GM19452 (cell line): ENCODE measurements at regions not wholly inside any gene's neighbourhood (a gene's known extent, or its start where the extent isn't known, plus 50 kb on each side); places are given as distances from the start of the nearest gene placed in this dataset.

Experiments
- ATAC-seq: cut with Tn5 transposase; IDR thresholded peaks from one replicate; pipeline ENCODE4 v1.9.1; 2021; ENCODE audit not compliant: unreplicated experiment

DNA sequence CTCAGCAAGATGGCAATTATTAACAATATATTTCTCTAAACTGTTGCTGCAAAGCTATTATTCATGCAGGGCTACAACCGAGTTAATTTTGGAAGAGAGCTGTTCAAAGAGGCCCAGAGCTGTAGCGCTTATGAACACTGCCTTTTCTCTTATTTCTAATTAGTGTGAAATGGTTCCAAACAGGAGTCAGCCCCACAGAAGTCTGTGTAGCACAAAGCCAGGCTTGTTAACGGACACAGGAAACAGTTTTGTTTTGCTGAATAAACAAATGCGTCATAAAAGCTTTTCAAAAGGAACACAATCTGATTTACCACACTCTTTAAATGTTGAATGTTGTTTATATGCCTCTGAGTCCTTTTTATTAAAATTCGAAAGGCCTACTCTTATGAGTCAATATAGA is 396.5 kb downstream of the ANXA1 start:
- no peak for ATAC-seq

GRCh38 chr9:73549991-73550390 is 398.3 kb downstream of the ANXA1 start:
- no peak for ATAC-seq

- ATAC-seq = no peak
Measured at GRCh38 chr9:73553295-73553694, 401.6 kb downstream of the ANXA1 start.

DNA sequence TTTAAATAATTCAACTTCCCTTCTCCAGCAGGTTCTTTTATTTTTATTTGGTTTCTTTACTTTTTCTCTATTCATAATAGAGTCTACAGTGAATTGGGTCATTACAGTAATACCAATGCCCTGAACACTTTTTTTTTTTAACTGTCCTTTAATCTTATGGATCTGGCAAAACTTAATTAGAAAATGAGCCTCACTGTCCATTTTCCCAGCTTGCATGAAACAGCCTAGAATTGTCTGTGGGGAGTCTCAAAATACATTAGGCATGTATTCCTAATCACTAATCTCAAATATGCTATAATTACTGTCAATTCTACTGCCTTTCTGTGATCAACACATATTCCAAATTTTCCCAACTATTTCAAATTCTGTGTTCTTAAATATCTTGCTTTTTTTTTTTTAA is 406.8 kb downstream of the ANXA1 start:
- ATAC-seq = no peak

DNA sequence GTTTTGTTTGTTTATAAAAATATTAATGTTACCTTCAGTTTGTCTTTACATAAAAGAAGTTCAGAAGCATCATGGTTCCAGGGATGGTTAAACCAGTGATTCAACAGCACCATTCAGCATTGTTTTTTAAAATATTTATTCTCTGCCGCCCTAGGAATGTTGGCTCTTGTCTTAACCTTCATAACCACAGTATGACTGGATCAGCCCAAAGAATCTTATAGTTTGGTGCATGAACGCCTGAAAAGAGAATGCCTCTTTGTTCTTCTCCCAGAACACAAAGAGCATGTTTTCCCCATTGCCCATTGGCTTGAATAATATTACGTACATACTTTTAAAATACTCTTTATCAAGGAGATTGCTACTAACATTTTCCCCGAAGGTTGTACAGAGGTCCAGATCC is 413.4 kb downstream of the ANXA1 start:
- ATAC-seq = no peak

DNA sequence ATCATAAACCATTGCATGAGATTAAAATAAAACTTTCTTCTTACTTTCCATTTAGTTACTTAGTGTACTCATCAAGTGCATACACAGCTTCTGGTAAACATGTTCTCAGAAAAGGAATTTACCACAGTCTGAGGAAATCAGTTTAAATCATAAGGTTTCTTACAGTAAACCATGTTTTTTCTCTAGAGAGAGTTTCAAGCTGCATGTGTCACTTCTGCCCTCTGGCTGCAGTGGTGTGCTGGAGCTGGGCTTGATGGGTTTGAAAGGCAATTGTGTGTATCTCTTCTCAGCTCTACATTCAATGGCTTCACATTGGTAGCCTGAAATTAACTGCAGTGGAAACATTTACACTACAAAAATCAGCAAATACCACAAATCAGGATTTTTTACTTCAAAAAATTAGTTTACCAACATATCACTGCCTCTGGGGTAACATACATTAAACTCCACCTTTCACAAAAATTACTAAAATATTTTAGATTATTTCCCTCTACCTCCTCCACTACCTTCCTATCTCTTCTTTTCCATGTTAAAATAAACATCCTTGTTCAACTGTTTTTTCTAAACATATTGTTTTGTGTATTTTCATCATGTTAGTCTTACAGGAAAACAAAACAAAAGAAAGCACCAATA is 414.3 kb downstream of the ANXA1 start:
- no peak for ATAC-seq

DNA sequence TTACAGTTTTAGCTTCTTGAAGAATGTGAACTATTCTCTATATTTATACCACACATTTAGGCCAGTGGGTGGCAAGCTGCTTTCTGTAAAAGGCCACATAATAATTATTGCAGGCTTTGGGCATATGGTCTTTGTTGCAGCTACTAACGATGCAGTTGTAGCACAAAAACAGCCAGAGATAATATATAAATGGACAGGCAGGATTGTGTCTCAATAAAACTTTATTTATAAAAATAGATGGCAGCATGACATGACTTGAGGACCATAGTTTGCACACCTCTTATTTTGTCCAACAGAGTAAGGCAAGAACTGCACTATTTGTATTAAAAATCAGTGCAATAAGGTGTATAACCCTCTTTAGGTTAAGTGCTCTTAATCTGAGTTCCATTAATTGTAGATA is 415.0 kb downstream of the ANXA1 start:
- no peak for ATAC-seq

- no peak for ATAC-seq
Measured at GRCh38 chr9:73573235-73573634, 421.6 kb downstream of the ANXA1 start.

DNA sequence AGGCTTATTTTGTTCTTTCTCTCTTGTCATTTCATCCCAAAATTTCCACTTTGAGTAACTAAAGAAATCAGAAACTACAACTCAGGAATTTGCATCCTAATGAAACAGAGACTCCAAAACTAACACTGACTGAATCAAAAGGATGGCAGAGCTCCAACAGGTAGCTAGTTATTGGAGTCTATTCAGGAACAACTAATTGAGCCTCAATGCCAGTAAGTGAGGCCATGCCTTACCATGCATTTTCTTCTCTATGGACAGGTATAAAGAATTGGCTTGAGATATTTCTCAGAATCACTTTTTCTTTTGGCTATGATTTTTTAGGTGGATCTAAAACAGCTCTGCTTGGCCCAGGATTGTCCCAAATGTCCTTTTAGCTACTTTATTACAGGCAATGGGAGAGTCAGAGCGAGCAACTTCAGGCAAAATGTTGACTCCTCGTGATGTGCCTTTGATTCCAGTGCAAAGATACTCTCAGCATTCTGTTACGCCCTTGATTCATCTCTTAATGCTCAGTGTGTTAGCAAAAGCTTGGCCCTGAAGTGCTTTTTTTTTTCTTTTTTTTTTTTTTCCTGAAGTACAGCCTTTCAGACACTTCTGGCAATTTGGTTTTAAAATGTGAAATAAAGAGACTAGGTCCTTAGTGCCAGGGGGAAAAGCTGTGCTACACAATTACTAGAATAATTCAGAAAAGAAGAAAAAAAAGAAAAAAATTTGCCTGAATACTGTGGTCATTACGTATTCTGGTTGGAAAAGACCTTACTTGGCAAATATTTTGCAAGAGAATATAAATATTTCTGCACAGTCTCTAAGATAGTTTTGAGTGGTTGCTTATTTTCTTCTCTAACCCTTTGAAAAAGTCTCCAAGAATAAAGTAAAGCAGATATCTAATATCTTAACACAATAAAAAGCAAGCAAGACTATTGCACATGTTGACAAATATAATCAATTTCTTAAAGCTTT is 423.7 kb downstream of the ANXA1 start:
- ATAC-seq = no peak

DNA sequence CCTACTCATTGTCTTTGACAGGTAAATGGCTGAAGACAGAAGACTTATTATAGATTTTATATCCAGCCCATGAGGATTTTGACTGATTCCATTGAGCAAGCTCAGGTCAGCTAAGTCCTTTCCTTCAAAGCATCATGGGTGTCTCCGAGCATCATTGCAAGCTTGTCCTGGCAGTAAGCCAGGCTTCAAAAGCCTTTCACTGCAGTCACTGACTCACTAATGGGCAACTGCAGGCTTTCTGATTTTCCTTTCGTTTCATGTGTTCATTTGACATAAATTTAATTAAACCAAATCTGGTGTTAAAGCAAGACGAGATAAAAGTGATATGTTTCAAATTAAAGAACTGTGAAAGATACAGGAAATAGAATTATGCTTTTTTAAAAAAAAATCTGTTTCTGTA is 426.2 kb downstream of the ANXA1 start:
- ATAC-seq = no peak

DNA sequence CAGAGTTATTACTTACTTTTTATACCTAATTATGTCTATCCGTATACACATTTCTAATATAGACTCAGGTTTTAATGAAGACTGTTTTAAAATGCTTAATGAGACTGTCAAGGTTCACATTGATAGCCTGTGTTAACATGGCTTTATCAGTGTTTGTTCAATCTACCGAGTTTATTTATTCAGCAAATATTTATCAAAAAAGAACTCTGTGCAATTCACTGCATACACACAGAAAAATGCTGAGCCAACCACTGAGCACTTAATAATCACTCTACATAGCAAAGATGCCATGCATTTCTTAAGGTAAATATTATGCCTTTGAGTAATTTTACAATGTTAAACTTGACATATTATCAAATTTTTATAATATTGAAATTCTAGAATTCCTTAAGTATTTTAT is 428.2 kb downstream of the ANXA1 start:
- no peak for ATAC-seq

DNA sequence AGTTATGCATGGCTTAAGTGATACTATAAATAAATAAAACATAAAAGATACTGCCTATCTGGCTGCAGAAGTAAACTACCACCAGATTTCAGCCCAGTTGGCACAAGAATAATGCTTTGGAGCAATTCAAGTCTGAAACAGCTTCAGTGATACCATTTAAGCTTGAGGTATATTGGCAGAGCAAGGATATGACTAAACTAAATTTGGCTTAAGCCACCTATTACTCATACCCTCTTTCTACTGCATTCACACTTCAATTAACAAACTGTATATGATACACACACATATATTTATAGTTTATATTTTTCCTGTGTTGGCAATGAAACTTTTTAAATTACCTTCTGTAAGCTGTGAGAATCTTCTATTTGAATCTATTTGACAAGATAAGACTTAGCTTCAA is 431.9 kb downstream of the ANXA1 start:
- ATAC-seq = no peak

DNA sequence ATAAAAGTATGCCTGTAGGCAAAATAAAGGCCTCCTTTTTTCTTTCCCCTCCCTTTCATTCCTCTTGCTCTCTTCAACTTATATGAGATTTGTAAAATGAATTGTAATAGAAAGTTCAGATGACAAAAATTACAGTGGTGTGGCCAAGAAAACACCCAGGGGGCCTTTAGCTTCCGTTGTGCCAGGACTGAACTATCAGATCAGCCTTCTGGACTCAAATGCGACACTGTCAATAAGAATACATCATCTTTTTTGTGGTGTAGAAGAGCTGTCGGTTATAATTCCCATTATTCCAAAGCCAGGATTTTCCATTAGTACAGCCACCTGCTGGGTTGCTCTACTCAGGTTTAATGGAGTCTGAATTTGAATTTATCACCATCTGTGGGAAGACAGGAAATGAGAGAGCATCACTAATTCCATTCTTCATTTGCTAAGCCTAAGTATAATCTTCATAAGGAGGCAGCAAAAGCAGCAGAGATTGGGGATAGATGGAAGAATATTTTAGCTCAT is 443.4 kb downstream of the ANXA1 start:
- no peak for ATAC-seq

GRCh38 chr9:73596321-73596720 is 444.7 kb downstream of the ANXA1 start:
- ATAC-seq = no peak

DNA sequence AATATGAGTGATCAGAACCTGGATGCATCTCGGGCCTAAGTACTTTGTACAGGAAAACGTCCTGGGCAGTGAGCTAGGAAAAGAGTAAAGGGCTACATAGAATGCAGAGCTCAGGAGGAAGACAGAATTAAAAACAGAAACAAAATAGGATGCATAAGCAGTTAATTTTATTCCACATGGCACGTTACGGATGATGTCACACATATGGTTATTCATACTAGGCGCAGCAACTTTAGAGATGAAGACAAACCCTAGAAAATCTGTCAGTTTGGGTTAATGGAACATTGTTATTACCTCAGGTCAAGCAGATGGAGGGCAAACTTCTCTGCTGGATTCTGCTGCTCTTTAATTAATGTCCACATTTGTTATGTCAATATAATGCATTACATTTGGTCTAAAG is 445.4 kb downstream of the ANXA1 start:
- ATAC-seq = no peak

- ATAC-seq = no peak
Measured at GRCh38 chr9:73597771-73598170, 446.1 kb downstream of the ANXA1 start.

DNA sequence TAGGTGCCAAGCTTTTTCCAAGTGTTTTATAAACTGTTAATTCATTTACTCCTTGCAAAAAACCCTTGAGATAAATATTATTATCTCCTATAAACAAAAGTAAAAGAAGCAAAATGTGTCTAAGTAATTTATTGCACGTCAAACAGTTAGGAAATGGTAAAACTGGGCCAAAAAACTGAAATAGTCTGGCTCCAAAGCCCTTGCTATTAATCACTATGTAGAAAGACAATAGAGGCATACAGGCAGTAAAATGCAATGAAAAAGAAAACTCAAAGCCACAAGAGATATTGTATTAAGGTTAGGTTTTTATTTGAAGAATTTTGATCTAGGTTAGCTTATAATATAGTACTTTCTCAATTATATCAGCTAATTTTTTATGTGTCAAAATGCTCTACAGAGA is 457.7 kb downstream of the ANXA1 start:
- no peak for ATAC-seq

- ATAC-seq = no peak
Measured at GRCh38 chr9:73611032-73611431, 459.4 kb downstream of the ANXA1 start.

DNA sequence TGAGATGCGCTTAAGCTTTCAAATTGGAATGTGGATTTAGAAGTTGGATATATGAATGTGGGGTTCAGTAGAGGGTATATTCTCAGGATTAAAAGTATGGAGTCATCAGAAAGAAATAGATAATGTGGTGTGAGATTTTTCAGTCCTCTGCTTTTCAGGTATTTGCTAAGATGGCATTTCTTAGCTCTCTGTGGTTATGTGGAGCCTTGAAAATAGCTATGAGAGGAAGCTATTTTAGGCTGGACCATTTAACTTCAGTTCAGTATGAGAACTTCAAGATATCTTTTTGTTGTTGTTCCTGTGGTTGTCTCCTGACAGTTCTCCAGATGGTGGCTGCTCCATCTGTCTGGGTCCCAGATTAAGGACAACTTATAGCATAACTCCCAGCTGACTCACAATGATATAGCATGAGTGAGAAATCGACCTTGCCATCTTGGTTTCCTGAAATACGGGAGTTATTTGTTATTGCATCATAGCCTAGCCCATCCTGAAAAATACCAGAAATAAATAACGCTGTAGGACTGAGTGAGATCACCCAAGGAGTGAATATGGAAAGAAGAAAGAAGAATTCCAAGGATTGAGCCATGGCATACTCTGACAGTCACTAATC is 461.5 kb downstream of the ANXA1 start:
- ATAC-seq = no peak

GRCh38 chr9:73615557-73615956 is 463.9 kb downstream of the ANXA1 start:
- no peak for ATAC-seq

- ATAC-seq = no peak
Measured at GRCh38 chr9:73617586-73617985, 465.9 kb downstream of the ANXA1 start.

DNA sequence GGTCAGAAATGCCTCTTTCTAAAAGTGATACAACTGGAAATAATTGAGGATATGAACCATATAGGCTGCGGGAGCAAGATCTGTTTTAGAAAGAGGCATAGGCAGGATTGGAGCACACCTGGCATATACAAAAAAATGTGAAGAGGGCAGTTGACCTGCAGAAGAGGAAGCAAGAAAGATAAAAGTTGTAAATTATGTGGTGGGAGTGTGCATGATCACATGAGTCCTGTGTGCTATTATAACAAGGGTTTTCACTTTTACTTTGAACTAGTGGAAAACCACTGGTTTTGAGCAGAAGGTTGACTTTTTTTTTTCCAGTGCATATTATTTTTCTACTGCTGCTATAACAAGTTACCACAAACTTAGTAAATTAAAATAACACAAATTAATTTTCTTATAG is 489.3 kb downstream of the ANXA1 start:
- ATAC-seq = no peak
